Posterior vena cava (tissue), 2 donors: ENCODE measurements at regions not wholly inside any gene's neighbourhood (a gene's known extent, or its start where the extent isn't known, plus 50 kb on each side); places are given as distances from the start of the nearest gene placed in this dataset.

Experiments
- DNase-seq: peaks from one replicate; pipeline ENCODE4 v3.0.0-alpha.2; 2020; ENCODE audit warnings: low spot score
- intact Hi-C, 2 donors: fragments of 100-400 bp; cut with DNase I; formaldehyde crosslinking; loops; one replicate each; pipeline versions ENCODE4 v1.14.1 to v1.14.2; 2022 to 2023
- donor health status: DM: yes; HTN: yes; CAD: no.
- donor health status: DM: yes; HTN: yes; CAD: no.

GRCh38 chr5:143761663-143762062, 50.3 kb upstream of the HMHB1 start:
- intact Hi-C loops = no loop called here
- no peak for DNase-seq

DNA sequence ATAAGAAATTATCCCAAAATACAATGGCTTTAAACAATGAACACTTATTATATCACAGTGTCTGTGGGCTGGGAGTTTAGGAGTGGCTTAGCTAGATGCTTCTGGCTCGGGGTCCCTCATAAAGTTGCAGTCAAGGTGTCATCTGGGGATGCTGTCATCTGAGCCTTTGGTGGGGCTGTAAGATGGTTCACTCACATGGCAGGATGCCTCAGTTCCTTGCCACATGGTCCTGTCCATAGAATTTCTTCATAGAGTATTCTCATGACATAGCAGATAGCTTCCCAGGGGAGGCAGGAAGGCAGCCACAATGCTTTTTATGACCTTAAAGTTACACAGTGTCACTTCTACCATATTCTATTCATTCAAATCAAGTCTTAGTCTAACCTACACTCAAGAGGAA, 51.2 kb upstream of the HMHB1 start:
- intact Hi-C loops = no loop called here
- no peak for DNase-seq

- intact Hi-C loops = no loop called here
- DNase-seq = no peak
Observed at GRCh38 chr5:143760131-143760505, 51.8 kb upstream of the HMHB1 start.

GRCh38 chr5:143759396-143760130, 52.4 kb upstream of the HMHB1 start:
- DNase-seq = no peak
- intact Hi-C loops = no loop called here

DNA sequence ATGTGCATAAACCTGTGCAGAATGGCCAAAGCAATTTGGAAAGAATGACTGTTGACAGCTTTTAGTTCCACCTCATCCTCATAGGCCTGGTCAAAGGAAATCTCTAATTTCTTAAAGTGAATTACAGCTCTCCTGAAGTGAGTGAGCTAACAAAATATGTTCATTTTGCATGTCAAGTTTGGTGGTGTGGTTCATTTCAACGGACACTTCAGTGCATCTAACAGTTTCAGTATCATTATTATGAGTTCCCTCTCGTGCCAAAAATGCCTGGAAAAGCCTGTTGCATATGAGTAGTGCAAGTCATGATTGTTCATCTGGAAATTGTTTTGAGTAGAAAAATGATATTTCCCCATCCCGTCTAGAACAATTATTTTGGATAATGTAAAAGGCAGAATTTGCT, 53.2 kb upstream of the HMHB1 start:
- intact Hi-C loops = no loop called here
- no peak for DNase-seq

DNA sequence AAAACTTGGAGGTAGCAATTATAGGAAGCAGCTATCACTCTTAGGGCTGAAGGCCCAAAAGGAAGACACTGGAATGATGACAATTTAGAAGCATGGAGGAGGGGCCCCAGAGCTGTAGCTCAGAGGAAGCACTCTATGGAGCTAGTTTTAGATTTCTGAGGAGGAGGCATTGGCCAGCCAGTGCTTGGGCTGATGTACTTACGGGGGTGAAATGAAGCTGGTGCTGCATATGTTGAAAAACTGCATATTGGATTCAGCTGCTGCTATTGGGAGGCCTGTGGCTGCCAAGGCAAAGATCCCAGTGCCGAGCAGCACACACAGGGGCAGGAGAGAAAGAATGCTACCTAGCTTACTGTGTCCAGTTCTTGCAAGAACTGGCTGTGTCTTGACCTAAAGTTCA, 53.9 kb upstream of the HMHB1 start:
- DNase-seq = no peak
- intact Hi-C loops = no loop called here

DNA sequence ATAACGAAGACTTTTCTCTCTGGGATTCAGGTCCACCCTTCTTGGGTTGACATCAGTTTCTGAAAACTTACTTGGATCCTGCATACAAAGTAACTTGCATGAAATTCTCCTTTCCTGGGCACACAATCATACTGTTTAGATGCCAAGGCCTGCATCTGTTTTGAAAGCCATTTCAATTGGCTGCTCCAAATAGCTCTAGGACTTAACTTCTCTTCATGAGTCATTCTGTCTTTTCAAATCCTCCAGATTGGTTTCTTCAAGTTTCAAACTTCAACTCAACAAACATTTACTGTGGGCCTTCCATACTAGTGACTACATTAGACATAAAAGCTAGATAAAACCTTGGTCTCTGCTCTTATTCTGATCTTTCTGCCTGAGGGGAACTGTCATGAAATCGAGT, 54.8 kb upstream of the HMHB1 start:
- DNase-seq = no peak
- intact Hi-C loops = no loop called here

DNA sequence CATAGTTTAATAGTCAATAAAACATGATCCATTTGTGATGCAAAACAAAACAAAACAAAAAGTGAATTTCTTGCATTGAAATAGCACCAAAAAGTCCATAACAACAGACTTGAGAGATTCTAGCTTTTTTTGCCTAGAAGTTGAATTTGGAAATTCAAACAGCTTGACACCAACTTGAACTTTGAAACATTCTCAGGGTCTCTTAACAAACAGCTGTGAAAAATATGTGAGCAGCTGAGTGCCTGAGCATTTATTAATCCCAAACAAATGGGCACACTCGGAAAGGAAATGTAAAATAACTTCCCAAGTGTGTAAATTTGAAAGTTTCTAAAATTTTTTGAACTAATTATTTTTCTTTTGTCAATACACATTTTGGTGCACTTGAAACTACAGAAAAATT, 56.0 kb upstream of the HMHB1 start:
- DNase-seq = no peak
- intact Hi-C loops = no loop called here

DNA sequence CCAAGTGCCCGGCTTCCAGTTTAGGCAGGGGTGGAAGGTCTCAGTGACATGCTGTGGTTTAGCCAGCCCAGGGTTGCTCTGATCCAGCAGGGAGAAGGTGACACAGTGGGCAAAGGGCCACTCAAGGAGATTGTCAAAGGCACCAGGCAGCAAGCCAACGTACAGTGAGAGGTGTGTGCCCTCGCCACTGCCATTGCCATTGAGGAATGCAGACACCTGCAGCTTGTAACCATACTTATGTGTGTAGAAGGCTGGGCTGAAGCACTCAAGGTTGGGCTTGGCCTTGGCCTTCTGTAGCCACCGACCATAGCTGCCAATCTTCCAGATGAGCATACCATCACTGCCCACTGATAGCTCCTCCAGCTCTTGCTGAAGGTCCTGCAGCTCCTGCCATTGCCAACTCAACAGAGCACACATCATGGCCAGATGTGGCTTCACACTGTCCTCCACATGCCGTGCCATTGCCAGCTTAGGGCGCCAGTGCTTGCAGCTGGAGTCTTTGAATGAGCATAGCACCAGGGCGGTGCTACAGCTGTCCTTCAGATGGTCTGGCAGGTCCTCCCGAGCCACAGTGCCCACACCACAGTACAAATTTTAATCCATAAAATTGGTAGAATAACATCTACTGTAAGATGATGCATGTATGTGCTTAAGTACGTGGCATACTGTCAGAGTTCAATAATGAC, 59.7 kb upstream of the HMHB1 start:
- intact Hi-C loops = no loop called here
- DNase-seq = no peak

GRCh38 chr5:143751342-143751741, 60.6 kb upstream of the HMHB1 start:
- DNase-seq = no peak
- intact Hi-C loops = no loop called here

DNA sequence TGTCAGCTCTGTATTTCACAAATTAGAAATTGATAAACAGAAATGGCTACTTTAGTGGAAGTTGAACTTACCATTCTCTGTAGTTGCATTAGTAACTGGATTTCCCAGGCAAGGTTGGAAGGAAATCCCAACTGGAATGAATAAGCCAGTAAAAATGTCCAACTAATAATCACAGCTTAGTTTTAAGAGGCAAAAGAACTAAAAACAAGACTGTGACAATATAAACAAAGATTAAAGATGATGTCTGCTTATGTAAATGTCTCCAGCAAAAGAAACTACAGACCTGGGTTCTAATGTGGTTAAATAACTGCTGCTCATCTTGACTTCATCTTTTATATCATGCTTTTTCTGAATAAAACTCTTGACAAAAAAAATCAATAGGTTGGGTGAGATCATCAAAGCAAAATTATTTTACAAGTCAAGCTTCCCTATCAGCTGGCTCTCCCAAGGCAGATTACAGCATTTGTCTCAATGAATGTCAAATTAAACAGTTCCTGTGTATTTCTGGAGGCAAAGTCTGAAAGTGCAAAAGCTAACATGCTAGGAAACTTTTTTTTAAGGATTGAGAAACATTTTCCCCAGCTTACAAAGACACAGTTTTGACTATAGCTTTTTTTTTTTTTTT, 62.3 kb upstream of the HMHB1 start:
- intact Hi-C loops = loop anchor here in 1 of 2 donors (1.0 kb wide), 1 partner anchor 23 kb away; no protein-coding TSS in a partner anchor
- no peak for DNase-seq

- DNase-seq = no peak
- intact Hi-C loops = no loop called here
Observed at GRCh38 chr5:143748516-143748915, 63.4 kb upstream of the HMHB1 start.

GRCh38 chr5:143742951-143743350, 69.0 kb upstream of the HMHB1 start:
- DNase-seq = no peak

DNA sequence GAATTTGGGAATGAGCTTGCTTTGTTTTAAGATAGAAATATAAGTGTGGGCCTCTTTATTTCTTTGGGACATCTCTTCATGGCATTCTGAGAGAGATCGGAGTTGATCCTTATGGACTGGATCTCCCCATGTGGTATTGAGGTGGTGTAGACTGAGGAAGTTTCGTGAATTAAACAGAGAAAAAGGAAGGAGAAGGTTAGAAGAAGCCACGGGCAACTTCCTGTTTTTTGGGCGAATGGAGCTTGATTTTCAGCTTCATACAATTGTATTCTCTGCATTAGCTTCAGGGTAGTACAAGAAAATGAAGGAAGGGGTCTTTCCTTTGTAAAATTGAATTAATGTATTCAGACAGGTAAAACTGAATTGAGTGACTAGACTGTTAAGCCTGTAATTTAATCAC, 70.5 kb upstream of the HMHB1 start:
- intact Hi-C loops = no loop called here
- DNase-seq = no peak

More at GRCh38 chr5:143742951-143743350, 69.0 kb upstream of the HMHB1 start:
- intact Hi-C loops = no loop called here

GRCh38 chr5:143740956-143741355, 71.0 kb upstream of the HMHB1 start:
- no peak for DNase-seq
- intact Hi-C loops = no loop called here

DNA sequence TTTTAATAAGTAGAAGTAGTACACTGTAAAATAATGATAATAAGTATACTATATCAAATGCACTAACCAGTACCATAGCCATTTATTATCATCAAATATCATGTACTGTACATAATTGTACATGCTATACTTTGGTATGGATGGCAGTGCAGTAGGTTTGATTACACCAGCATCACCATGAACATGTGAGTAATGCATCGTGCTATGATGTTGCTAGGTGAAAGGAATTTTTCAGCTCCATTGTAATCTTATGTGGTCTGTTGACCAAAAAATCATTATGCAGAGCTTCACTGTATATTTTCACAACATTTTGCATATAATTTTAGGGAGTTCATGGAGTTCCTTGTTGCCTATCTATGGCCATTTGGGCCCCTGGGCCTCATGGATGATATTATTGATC, 72.2 kb upstream of the HMHB1 start:
- DNase-seq = no peak
- intact Hi-C loops = no loop called here

DNA sequence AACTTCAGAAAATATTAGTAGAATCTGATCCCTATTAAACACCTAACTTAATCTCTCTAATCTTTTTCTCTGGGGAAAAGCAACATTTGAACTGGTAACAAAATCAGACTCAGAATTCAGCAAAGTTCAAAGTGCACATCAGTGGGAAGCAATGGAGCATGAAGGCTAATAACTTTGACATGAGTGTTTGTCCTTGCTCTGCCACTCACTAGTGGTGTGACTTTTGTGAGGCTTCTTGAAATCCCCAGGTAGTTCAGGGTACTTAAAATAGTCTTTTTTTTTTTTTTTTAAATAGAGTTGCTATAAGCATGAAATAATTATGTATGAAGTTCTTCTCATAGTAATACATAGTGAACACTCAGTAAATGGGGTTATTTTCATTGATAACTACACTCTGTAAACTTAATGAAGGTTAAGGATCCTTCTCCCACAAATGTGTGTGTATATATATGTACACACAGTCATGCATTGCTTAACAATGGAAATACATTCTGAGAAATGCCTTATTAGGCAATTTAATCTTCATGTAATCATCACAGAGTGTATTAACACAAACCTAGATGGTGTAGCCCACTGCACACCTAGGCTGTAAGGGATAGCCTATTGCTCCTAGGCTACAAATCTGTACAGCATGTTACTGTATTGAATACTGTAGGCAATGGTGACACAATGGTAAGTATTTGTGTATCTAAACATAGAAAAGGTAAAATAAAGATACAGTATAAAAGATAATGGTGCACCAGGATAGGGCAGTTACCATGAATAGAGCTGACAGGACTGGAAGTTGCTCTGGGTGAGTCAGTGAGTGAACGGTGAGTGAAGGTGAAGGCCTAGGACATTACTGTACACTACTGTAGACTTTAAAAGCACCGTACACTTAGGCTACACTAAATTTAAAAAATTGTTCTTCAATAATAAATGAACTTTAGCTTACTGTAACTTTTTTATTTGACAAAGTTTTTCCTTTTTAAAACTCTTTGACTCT, 73.3 kb upstream of the HMHB1 start:
- intact Hi-C loops = no loop called here
- no peak for DNase-seq

DNA sequence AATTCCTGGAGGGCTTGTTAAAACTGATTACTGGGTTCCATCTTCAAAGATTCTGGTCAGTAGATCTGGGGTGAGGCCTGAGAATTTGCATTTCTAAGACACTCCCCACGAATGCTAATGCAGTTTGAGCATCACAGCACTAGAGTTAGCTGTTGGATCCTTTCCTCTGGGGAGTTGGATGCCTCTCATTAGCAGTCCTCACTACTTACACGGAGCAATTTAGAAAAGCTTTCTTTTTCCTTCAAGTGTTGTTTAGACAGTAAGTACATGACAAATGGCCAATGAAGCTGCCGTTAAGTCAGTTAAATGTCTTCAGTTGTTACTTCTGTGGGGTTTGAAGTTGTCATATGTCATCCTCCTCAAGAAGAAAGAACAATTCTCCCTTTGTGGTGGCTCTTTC, 74.9 kb upstream of the HMHB1 start:
- DNase-seq = no peak
- intact Hi-C loops = no loop called here

DNA sequence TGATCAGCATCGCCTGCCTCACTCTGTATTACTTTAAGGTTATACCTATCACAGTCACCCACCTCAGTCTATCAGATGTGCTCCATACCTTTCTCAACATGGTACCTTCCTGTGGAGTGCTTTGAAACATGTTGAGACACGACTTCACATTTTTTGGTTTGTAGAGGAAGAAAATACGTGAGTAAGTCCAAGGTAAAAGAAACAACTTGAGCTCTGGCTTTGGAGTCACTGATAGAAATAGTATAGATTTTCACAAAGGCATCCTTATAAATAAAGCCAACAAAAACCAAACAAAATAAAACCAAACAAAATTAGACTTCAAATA, 77.5 kb upstream of the HMHB1 start:
- intact Hi-C loops = loop anchor here in 1 of 2 donors (5.0 kb wide), 1 partner anchor 1372 kb away; no protein-coding TSS in a partner anchor
- DNase-seq = no peak
